ENCODE measurements at regions not wholly inside any gene's neighbourhood (a gene's known extent, or its start where the extent isn't known, plus 50 kb on each side); places are given as distances from the start of the nearest gene placed in this dataset.

- ChIA-PET CTCF (ENCODE audit: partially characterized antibody) (interaction anchor here (1.4 to 1.8 kb wide), 2 partner anchors 17 to 59 kb away, joined by 3 to 4 read pairs; no protein-coding TSS in a partner anchor), POLR2A (ENCODE audit: partially characterized antibody) (interaction anchor here (0.7 kb wide), 1 partner anchor 409 kb away, joined by 3 read pairs; no protein-coding TSS in a partner anchor)
- H3K9me3 ChIP-seq (ENCODE audit: insufficient read depth in 2 of 2, low read depth in 1 of 2, low read length in 1 of 2) = no peaks in the 10 kb centered on the region
- 78% methylated on average over 1 of the region's 1 CpG; no CpG with 5 or more reads in 1 of the 2 experiments for WGBS, 2 experiments (ENCODE audit: extremely low coverage in 1 of 2, insufficient coverage in 1 of 2, insufficient read length in 1 of 2, insufficient replicate concordance in 2 of 2, low coverage in 1 of 2, low lambda C conversion rate in 2 of 2, missing lambda C conversion rate in 1 of 2)
- H3K4me1 ChIP-seq (replicated peaks in 1 of 4; ENCODE audit: control insufficient read depth in 3 of 4, insufficient read depth in 4 of 4, low read length in 3 of 4) = peaks cover 0 to 3% (median 0%) of the 10 kb centered on the region in 4 experiments; a peak in 1 of 7 replicates
- no peaks in the 10 kb centered on the region for H4K20me1 ChIP-seq (replicated peaks in 1 of 2; ENCODE audit: control insufficient read depth in 1 of 2, insufficient read depth in 2 of 2, low read length in 2 of 2)
- no peak overlapping the region for H2BK15ac ChIP-seq (ENCODE audit: low read length)
- no peak overlapping the region for H3K9ac ChIP-seq (replicated peaks in 1 of 4; ENCODE audit: extremely low read depth in 1 of 4, low read depth in 3 of 4, low read length in 3 of 4)
- H2BK20ac ChIP-seq (ENCODE audit: low read length) = no peak overlapping the region
- H3K27ac ChIP-seq (ENCODE audit: low read depth, low read length) = no peak overlapping the region
- H4K5ac ChIP-seq (ENCODE audit: insufficient read length, low read depth, low read length) = no peak overlapping the region
- no peaks in the 10 kb centered on the region for H3K23me2 ChIP-seq (ENCODE audit: low read depth, low read length)
- no peak overlapping the region for H2AFZ ChIP-seq (ENCODE audit: low read length)
- no peak overlapping the region for H3K4me3 ChIP-seq (ENCODE audit: extremely low read depth in 1 of 4, insufficient read depth in 2 of 4, low read depth in 3 of 4, low read length in 4 of 4)
- no peak overlapping the region for H3K14ac ChIP-seq (ENCODE audit: insufficient read length)
- no peaks in the 10 kb centered on the region for H3K79me2 ChIP-seq (ENCODE audit: control insufficient read depth in 1 of 2, insufficient read depth in 2 of 2, low read length in 2 of 2)
- no peaks in the 10 kb centered on the region for H3K36me3 ChIP-seq (ENCODE audit: control insufficient read depth in 2 of 4, insufficient read depth in 4 of 4, low read length in 3 of 4)
- H2BK12ac ChIP-seq (ENCODE audit: low read depth, low read length) = no peak overlapping the region
- no peak overlapping the region for H3K18ac ChIP-seq (ENCODE audit: extremely low read depth, low read length)
- no peak overlapping the region for H2BK5ac ChIP-seq (ENCODE audit: low read depth, low read length)
- H2BK120ac ChIP-seq (replicated peaks; ENCODE audit: low read depth, low read length) = no peak overlapping the region
- FAIRE-seq = no peak
- no peak overlapping the region for H3K4me2 ChIP-seq (ENCODE audit: insufficient read depth in 1 of 2, low read depth in 2 of 2, low read length in 2 of 2)
- H3K4ac ChIP-seq (replicated peaks; ENCODE audit: insufficient read length, low read depth, low read length) = no peak overlapping the region
- H4K8ac ChIP-seq (ENCODE audit: extremely low read depth, insufficient read depth, low read length) = no peak overlapping the region
- no peak for DNase-seq (ENCODE audit: low read depth in 1 of 2, low spot score in 2 of 2)
- H3K79me1 ChIP-seq (ENCODE audit: low read depth, low read length) = no peaks in the 10 kb centered on the region
- H3K23ac ChIP-seq (ENCODE audit: insufficient read length) = no peak overlapping the region
- H3K56ac ChIP-seq (replicated peaks; ENCODE audit: insufficient read length, low read depth, low read length) = no peak overlapping the region
- H2AK5ac ChIP-seq (ENCODE audit: low read depth, low read length) = no peak overlapping the region
- no peaks in the 10 kb centered on the region for H3K27me3 ChIP-seq (replicated peaks in 1 of 4; ENCODE audit: control insufficient read depth in 3 of 4, extremely low read depth in 1 of 4, insufficient read depth in 3 of 4, low read length in 3 of 4)
- H4K91ac ChIP-seq (replicated peaks; ENCODE audit: insufficient read length, low read length) = no peak overlapping the region
- TF ChIP-seq GTF2F1 (IDR thresholded peaks at IDR 0.05; ENCODE audit: borderline replicate concordance, low read depth, low read length) (no peak), SIX5 (IDR thresholded peaks at IDR 0.05; ENCODE audit: low read depth, low read length) (no peak), GABPA (IDR thresholded peaks at IDR 0.05; ENCODE audit: borderline replicate concordance, insufficient read depth, low read length) (no peak), POLR2AphosphoS5 (IDR thresholded peaks at IDR 0.05; ENCODE audit: low read depth, low read length) (no peak), YY1 (IDR thresholded peaks at IDR 0.05; ENCODE audit: low read depth, low read length) (no peak), CEBPB (IDR thresholded peaks at IDR 0.05; ENCODE audit: low read depth, low read length) (no peak), CBX5 (IDR thresholded peaks at IDR 0.05; ENCODE audit: low read depth, low read length) (no peak), MAFK (IDR thresholded peaks at IDR 0.05; ENCODE audit: low read depth, low read length) (no peak), ATF2 (IDR thresholded peaks at IDR 0.05; ENCODE audit: low read length) (no peak), NRF1 (IDR thresholded peaks at IDR 0.05; ENCODE audit: low read depth, low read length) (no peak), RNF2 (IDR thresholded peaks at IDR 0.05; ENCODE audit: borderline replicate concordance, low read depth, low read length, missing control alignments, poor library complexity, severe bottlenecking) (no peak), POU5F1 (IDR thresholded peaks at IDR 0.05; ENCODE audit: low read depth, low read length) (no peak), SAP30 (IDR thresholded peaks at IDR 0.05; ENCODE audit: insufficient read depth, insufficient replicate concordance, low read length) (no peak)
These were observed 60.7 kb upstream of the SOX9 start for GRCh38 chr17:72060084-72060483.
